ENCODE measurements at regions not wholly inside any gene's neighbourhood (a gene's known extent, or its start where the extent isn't known, plus 50 kb on each side); places are given as distances from the start of the nearest gene placed in this dataset.

GRCh38 chr13:64339373-64340063, 2890.6 kb downstream of the PCDH9 start:
- TF ChIP-seq CTCF (IDR thresholded peaks at IDR 0.05 in 2 of 3, conservative IDR thresholded peaks at IDR 0.05 in 1 of 3; ENCODE audit: control insufficient read depth in 2 of 3, extremely low read depth in 1 of 3, insufficient read depth in 1 of 3, low read depth in 3 of 3, low read length in 3 of 3) (no peak), YY1 (IDR thresholded peaks at IDR 0.05; ENCODE audit: low read depth, low read length) (no peak), SPI1 (IDR thresholded peaks at IDR 0.05; ENCODE audit: borderline replicate concordance, insufficient read depth, low read depth, low read length) (no peak)
